ENCODE measurements at regions not wholly inside any gene's neighbourhood (a gene's known extent, or its start where the extent isn't known, plus 50 kb on each side); places are given as distances from the start of the nearest gene placed in this dataset.

GRCh38 chr6:120899932-120900331 is 434.3 kb downstream of the TBC1D32 start:
- Mint-ChIP-seq H3K36me3 (peaks cover 1% of the 10 kb centered on the region), H3K27ac (no peak overlapping the region), H3K4me3 (no peak overlapping the region), H3K4me1 (peaks cover 10% of the 10 kb centered on the region), H3K9me3 (peaks cover 2% of the 10 kb centered on the region), H3K27me3 (no peaks in the 10 kb centered on the region)
- DNase-seq (ENCODE audit: low spot score in 2 of 2) (no peak), ATAC-seq (ENCODE audit: low read depth) (peak; percentile 61)

GRCh38 chr6:120894077-120894476 is 440.2 kb downstream of the TBC1D32 start:
- peaks cover 9% of the 10 kb centered on the region for H3K36me3 Mint-ChIP-seq
- peaks cover 15% of the 10 kb centered on the region for H3K9me3 Mint-ChIP-seq
- H3K27me3 Mint-ChIP-seq: no peaks in the 10 kb centered on the region
- DNase-seq (ENCODE audit: low spot score in 2 of 2) (no peak), ATAC-seq (ENCODE audit: low read depth) (no peak)
- H3K4me3 Mint-ChIP-seq: no peak overlapping the region
- peaks cover 3% of the 10 kb centered on the region for H3K4me1 Mint-ChIP-seq
- H3K27ac Mint-ChIP-seq: no peak overlapping the region

- ATAC-seq (ENCODE audit: low read depth) (no peak), DNase-seq (ENCODE audit: low spot score in 2 of 2) (no peak)
- Mint-ChIP-seq H3K4me1 (peaks cover 14% of the 10 kb centered on the region), H3K27me3 (no peaks in the 10 kb centered on the region), H3K9me3 (peaks cover 7% of the 10 kb centered on the region), H3K4me3 (no peak overlapping the region), H3K36me3 (peaks cover 2% of the 10 kb centered on the region), H3K27ac (peak overlapping the region; percentile 89)
These were observed 457.3 kb downstream of the TBC1D32 start for GRCh38 chr6:120876931-120877330.

DNA sequence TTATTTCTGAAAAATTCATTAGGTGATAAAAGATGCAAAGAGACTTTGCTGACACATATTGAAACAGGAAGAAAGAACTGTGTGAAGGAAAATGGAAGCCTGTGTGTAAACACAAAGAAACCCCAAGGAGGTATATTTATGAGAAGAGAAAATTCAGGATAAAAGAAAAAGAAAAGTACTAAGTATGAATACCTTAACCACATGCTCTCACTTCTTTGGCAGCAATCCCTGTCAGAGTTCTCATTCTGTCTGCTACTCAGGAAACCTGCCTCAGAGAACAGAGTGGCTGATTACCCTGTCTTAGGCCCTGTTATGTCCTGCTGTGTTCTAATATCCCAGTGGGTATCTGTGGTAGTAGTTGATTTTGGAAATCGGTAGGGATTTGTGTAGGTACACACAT is 457.9 kb downstream of the TBC1D32 start:
- Mint-ChIP-seq H3K36me3 (peaks cover 2% of the 10 kb centered on the region), H3K27ac (peak overlapping the region; percentile 89), H3K4me3 (no peak overlapping the region), H3K4me1 (peaks cover 14% of the 10 kb centered on the region), H3K27me3 (no peaks in the 10 kb centered on the region), H3K9me3 (peaks cover 7% of the 10 kb centered on the region)
- DNase-seq (ENCODE audit: low spot score in 2 of 2) (no peak), ATAC-seq (ENCODE audit: low read depth) (peak; percentile 67)

- H3K36me3 Mint-ChIP-seq: peaks cover 2% of the 10 kb centered on the region
- H3K4me3 Mint-ChIP-seq: peak overlapping the region; percentile 16
- peaks cover 14% of the 10 kb centered on the region for H3K4me1 Mint-ChIP-seq
- H3K27me3 Mint-ChIP-seq: no peaks in the 10 kb centered on the region
- no peak for DNase-seq (ENCODE audit: low spot score in 2 of 2)
- ATAC-seq (ENCODE audit: low read depth): peak; percentile 85
- peaks cover 7% of the 10 kb centered on the region for H3K9me3 Mint-ChIP-seq
- H3K27ac Mint-ChIP-seq: peak overlapping the region; percentile 89
These were observed 458.4 kb downstream of the TBC1D32 start for GRCh38 chr6:120875900-120876299.

GRCh38 chr6:120874422-120874821 is 459.9 kb downstream of the TBC1D32 start:
- Mint-ChIP-seq H3K9me3 (peaks cover 5% of the 10 kb centered on the region), H3K27me3 (no peaks in the 10 kb centered on the region), H3K36me3 (peaks cover 2% of the 10 kb centered on the region), H3K27ac (no peak overlapping the region), H3K4me1 (peaks cover 14% of the 10 kb centered on the region), H3K4me3 (no peak overlapping the region)
- ATAC-seq (ENCODE audit: low read depth) (no peak), DNase-seq (ENCODE audit: low spot score in 2 of 2) (no peak)

- ATAC-seq (ENCODE audit: low read depth) (no peak), DNase-seq (ENCODE audit: low spot score in 2 of 2) (no peak)
- no peak overlapping the region for H3K27ac Mint-ChIP-seq
- peaks cover 4% of the 10 kb centered on the region for H3K9me3 Mint-ChIP-seq
- no peak overlapping the region for H3K4me3 Mint-ChIP-seq
- peaks cover 14% of the 10 kb centered on the region for H3K4me1 Mint-ChIP-seq
- peaks cover 2% of the 10 kb centered on the region for H3K36me3 Mint-ChIP-seq
- no peaks in the 10 kb centered on the region for H3K27me3 Mint-ChIP-seq
These were observed 461.0 kb downstream of the TBC1D32 start for GRCh38 chr6:120873125-120873865.

DNA sequence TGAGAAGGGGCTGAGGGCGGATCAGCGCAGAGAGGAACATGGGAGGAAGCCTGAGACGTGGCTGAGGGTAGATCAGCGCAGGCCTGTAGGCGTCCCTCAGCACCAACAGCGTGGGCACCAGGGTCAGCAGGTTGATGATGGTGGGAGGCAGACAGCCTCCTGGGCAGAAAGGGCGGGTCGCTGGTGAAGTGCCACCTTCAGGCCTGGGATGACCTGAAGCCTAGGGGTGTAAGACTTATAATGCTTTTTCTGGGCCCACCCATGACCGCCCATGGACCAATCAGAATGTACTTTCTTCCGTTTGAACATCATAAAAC is 462.1 kb downstream of the TBC1D32 start:
- Mint-ChIP-seq H3K4me3 (no peak overlapping the region), H3K36me3 (no peaks in the 10 kb centered on the region), H3K4me1 (peaks cover 9% of the 10 kb centered on the region), H3K9me3 (no peaks in the 10 kb centered on the region), H3K27me3 (no peaks in the 10 kb centered on the region), H3K27ac (no peak overlapping the region)
- no peak for DNase-seq (ENCODE audit: low spot score in 2 of 2)
- no peak for ATAC-seq (ENCODE audit: low read depth)

DNA sequence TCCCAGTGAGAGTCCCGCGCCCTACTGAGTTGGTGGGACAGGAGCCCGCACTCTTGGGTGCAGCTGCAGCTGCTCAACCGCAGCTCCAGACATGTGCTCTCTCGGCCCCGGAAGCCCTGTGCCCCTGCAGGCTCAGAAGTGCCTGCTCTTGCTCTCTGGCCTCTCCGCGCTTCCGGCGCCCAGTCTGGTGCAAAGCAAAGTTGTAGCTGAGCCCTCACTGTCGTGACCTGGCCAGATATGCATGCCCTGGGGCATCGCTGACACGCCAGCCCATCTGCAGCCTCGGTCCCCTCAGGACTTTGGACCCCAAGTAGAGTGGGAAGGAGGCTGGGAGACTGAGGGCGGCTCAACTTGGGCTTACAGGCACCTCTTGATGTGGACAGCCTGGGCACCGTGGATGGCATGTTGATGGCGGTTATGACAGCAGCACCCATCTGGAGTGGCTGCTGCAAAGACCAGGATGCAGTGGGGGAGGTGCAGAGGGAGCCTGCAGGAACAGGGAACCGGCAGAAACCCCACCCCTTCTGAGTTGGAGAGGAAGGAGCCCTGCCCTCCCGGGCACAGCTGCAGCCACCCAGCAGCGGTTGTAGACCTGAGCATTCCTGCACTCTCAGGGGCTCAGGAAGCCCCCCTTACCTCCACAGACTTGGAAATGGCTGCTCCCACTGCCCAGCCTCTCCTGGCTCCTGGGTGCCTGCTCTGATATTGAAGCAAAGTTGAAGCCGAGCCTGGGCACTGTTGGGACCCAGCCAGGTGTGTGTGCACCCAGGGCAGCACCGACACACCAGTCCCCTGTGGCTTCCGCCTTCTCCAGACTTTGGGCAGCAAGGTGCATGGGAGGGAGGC is 462.6 kb downstream of the TBC1D32 start:
- H3K27ac Mint-ChIP-seq: no peak overlapping the region
- no peaks in the 10 kb centered on the region for H3K36me3 Mint-ChIP-seq
- no peaks in the 10 kb centered on the region for H3K9me3 Mint-ChIP-seq
- no peak overlapping the region for H3K4me3 Mint-ChIP-seq
- ATAC-seq (ENCODE audit: low read depth): no peak
- no peaks in the 10 kb centered on the region for H3K27me3 Mint-ChIP-seq
- DNase-seq (ENCODE audit: low spot score in 2 of 2): no peak
- H3K4me1 Mint-ChIP-seq: peaks cover 6% of the 10 kb centered on the region

GRCh38 chr6:120869397-120869796 is 464.9 kb downstream of the TBC1D32 start:
- Mint-ChIP-seq H3K4me3 (no peak overlapping the region), H3K36me3 (no peaks in the 10 kb centered on the region), H3K9me3 (peaks cover 1% of the 10 kb centered on the region), H3K4me1 (peaks cover 2% of the 10 kb centered on the region), H3K27ac (no peak overlapping the region), H3K27me3 (no peaks in the 10 kb centered on the region)
- DNase-seq (ENCODE audit: low spot score in 2 of 2) (no peak), ATAC-seq (ENCODE audit: low read depth) (no peak)

DNA sequence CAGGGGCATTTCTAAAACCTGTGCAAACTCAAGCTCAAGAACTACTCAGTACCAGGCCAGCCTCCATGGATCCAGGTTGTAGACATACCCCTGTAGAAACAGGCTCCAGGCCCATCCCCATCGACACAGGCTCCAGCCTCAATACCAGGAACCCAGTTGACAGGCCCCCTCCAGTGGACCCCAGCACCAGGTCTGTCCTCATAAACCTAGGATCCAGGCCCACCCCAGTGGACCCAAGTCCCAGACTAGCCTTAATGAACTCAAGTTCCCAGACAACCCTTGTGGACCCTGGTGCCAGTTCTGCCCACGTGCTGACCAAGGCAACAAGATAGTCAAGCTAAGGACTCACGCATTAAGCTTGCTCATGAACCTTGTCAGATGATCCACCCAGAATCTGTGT is 476.9 kb downstream of the TBC1D32 start:
- no peak overlapping the region for H3K27ac Mint-ChIP-seq
- H3K4me3 Mint-ChIP-seq: no peak overlapping the region
- no peaks in the 10 kb centered on the region for H3K27me3 Mint-ChIP-seq
- DNase-seq (ENCODE audit: low spot score in 2 of 2) (no peak), ATAC-seq (ENCODE audit: low read depth) (no peak)
- peaks cover 7% of the 10 kb centered on the region for H3K9me3 Mint-ChIP-seq
- no peaks in the 10 kb centered on the region for H3K4me1 Mint-ChIP-seq
- no peaks in the 10 kb centered on the region for H3K36me3 Mint-ChIP-seq

GRCh38 chr6:120854583-120854982 is 479.7 kb downstream of the TBC1D32 start:
- Mint-ChIP-seq H3K27ac (no peak overlapping the region), H3K9me3 (peaks cover 2% of the 10 kb centered on the region), H3K4me1 (no peaks in the 10 kb centered on the region), H3K36me3 (no peaks in the 10 kb centered on the region), H3K4me3 (no peak overlapping the region), H3K27me3 (no peaks in the 10 kb centered on the region)
- DNase-seq (ENCODE audit: low spot score in 2 of 2): no peak
- no peak for ATAC-seq (ENCODE audit: low read depth)

DNA sequence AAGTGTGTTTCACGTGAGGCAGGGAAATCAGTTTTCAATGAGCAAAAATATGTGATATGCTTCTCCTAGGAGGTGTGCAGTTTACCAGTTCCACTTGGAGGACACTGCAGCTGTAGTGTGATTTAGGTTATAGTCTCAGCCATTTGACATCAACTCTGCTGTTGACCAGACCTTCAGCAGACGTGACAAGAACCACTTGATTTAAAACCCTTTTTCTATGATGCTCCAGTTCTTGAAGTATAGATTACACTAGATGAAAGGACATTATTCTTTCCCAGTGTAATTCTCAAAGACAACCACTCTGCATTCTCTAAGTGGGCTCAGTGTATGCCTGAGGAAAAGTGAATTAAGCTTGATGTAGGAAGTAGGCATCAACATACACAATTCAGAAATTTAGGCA is 480.8 kb downstream of the TBC1D32 start:
- no peak for DNase-seq (ENCODE audit: low spot score in 2 of 2)
- ATAC-seq (ENCODE audit: low read depth): no peak
- H3K4me1 Mint-ChIP-seq: no peaks in the 10 kb centered on the region
- no peaks in the 10 kb centered on the region for H3K36me3 Mint-ChIP-seq
- H3K9me3 Mint-ChIP-seq: peaks cover under 1% of the 10 kb centered on the region
- no peak overlapping the region for H3K27ac Mint-ChIP-seq
- H3K27me3 Mint-ChIP-seq: no peaks in the 10 kb centered on the region
- H3K4me3 Mint-ChIP-seq: no peak overlapping the region

GRCh38 chr6:120852293-120852849 is 481.9 kb downstream of the TBC1D32 start:
- Mint-ChIP-seq H3K4me3 (no peak overlapping the region), H3K36me3 (no peaks in the 10 kb centered on the region), H3K27ac (no peak overlapping the region), H3K4me1 (no peaks in the 10 kb centered on the region), H3K9me3 (no peaks in the 10 kb centered on the region), H3K27me3 (no peaks in the 10 kb centered on the region)
- DNase-seq (ENCODE audit: low spot score in 2 of 2): no peak
- ATAC-seq (ENCODE audit: low read depth): no peak

All from memory B cell (primary cell).